AG10803 (cell line): ENCODE measurements at regions not wholly inside any gene's neighbourhood (a gene's known extent, or its start where the extent isn't known, plus 50 kb on each side); places are given as distances from the start of the nearest gene placed in this dataset.

Experiments
- DNase-seq: peaks from one replicate; pipeline ENCODE4 v3.0.0; 2010; ENCODE audit warnings: low read depth
- H3K4me3 ChIP-seq: 2 replicates; pipeline ENCODE4 v1.5.1; 2011; ENCODE audit warnings: mild to moderate bottlenecking, low read length, control low read depth
- CTCF ChIP-seq: conservative IDR thresholded peaks from 2 replicates; pipeline ENCODE4 v1.5.1; 2011; ENCODE audit warnings: mild to moderate bottlenecking, low read length, control low read depth, inconsistent platforms

GRCh38 chr10:94210440-94211168 is 152.1 kb downstream of the NOC3L start:
- no peak for DNase-seq
- TF ChIP-seq CTCF = no peak
- H3K4me3 ChIP-seq = no peak overlapping the region

DNA sequence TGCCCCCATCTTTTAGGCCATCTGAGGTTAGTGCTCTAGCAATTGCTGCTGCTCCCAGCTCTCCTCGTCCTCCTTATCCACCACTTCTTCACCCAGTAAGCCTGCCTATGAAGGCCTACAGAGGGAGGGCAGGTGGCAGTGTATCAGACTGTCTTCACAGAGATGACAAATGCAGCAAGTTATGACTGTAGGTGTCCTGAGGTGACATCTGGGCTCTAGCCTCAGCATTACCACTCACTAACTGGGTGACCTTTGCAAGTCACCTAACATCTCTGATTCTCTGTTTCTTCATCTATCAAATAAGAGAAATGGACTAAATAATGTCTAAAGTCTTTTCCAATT is 151.6 kb downstream of the NOC3L start:
- no peak overlapping the region for H3K4me3 ChIP-seq
- TF ChIP-seq CTCF = no peak
- DNase-seq = no peak

DNA sequence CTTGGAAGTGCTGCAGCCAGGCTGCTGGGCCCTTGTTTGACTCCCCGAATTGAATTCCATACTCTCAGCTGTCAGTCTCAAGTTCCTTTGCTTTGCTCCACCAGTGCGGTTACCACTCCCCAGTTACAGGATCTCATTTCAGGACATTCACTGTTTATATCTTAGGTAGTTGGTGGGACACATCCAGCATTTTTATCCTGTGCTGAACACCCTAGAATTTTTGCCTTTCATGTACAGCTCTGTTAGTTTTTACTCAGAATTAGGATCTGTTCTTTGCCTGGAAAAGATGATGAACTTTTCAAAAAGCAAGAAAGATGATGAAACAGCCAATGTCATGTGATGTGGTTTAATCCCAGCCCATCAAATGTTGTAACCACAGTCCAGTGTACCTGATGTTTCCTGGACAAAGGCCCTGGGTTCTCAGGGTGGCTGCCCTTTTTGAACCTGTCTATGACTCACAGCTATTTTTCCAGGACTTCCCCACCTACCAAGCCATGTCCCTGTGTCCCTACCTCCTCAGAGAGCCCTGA is 149.7 kb downstream of the NOC3L start:
- TF ChIP-seq CTCF = no peak
- no peak overlapping the region for H3K4me3 ChIP-seq
- DNase-seq = peak; percentile 25

DNA sequence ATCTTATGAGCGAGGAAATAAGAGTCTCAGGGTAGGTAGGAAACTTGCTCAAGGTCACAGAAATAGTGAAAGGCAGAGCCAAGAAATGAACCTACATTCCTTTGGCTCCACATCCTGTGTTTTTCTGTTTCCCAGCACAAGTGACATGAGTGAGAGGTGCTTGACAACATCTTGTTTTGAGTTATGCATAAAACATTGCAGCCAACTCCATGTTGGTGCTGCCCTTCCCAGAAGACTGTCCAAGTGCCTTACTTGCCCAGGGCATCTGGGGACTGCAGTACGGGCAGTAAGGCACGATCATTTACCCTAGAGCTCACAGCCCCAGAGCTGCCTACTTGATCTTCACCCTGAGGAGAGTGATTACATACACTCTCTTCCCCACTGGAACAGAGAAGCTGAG is 148.8 kb downstream of the NOC3L start:
- no peak for TF ChIP-seq CTCF
- H3K4me3 ChIP-seq = no peak overlapping the region
- peak; percentile 12 for DNase-seq

- no peak for DNase-seq
- TF ChIP-seq CTCF = no peak
- H3K4me3 ChIP-seq = no peak overlapping the region
Observed at GRCh38 chr10:94214481-94214893, 148.3 kb downstream of the NOC3L start.

- no peak for TF ChIP-seq CTCF
- DNase-seq = no peak
- no peak overlapping the region for H3K4me3 ChIP-seq
Observed at GRCh38 chr10:94216201-94216600, 146.5 kb downstream of the NOC3L start.

DNA sequence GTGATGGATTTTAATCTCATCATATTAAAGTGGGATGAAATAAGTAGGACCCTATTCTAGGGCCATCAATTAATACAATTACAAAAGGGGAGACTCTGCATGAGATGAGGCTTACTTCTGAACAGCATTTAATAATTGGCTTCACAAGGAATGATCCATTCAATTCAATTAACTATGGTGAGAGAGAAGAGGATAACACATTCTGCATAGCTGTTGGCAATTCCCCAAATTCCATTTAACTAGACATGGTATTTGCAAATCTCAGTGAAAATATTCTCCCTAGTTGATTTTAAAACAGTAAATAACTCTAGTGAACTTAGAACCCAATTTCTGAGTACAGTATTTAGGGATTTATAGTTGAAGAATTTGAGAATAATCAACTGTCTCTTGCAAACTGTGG is 145.3 kb downstream of the NOC3L start:
- no peak for TF ChIP-seq CTCF
- H3K4me3 ChIP-seq = no peak overlapping the region
- peak; percentile 37 for DNase-seq
